ENCODE measurements at regions not wholly inside any gene's neighbourhood (a gene's known extent, or its start where the extent isn't known, plus 50 kb on each side); places are given as distances from the start of the nearest gene placed in this dataset.

GRCh38 chr6:88458662-88459061 lies 292.5 kb upstream of the CNR1 start:
- peaks cover 14% of the 10 kb centered on the region for H3K27me3 Mint-ChIP-seq (ENCODE audit: insufficient read depth, unreplicated experiment)
- no peak overlapping the region for H3K27ac Mint-ChIP-seq (ENCODE audit: unreplicated experiment)
- ChIA-PET CTCF (no interaction called here), POLR2A (no interaction called here)
- H3K4me3 ChIP-seq (ENCODE audit: low read depth, low read length) = no peak overlapping the region
- H3K27me3 ChIP-seq (replicated peaks; ENCODE audit: control insufficient read depth, insufficient read depth, low read length) = no peaks in the 10 kb centered on the region
- H3K4me3 Mint-ChIP-seq (ENCODE audit: unreplicated experiment) = no peak overlapping the region
- no peaks in the 10 kb centered on the region for H3K36me3 Mint-ChIP-seq (ENCODE audit: insufficient read depth, unreplicated experiment)
- intact Hi-C loops (cut with micrococcal nuclease; ENCODE audit: unreplicated experiment) = no loop called here
- no TSS peak for BruUV-seq (replicated peaks)
- H3K36me3 ChIP-seq (ENCODE audit: control insufficient read depth, insufficient read depth, low read length) = no peaks in the 10 kb centered on the region
- no peak for DNase-seq
- H3K4me1 ChIP-seq = no peaks in the 10 kb centered on the region
- no peaks in the 10 kb centered on the region for H3K9me3 Mint-ChIP-seq (ENCODE audit: unreplicated experiment)
- TF ChIP-seq, protein P1, sequence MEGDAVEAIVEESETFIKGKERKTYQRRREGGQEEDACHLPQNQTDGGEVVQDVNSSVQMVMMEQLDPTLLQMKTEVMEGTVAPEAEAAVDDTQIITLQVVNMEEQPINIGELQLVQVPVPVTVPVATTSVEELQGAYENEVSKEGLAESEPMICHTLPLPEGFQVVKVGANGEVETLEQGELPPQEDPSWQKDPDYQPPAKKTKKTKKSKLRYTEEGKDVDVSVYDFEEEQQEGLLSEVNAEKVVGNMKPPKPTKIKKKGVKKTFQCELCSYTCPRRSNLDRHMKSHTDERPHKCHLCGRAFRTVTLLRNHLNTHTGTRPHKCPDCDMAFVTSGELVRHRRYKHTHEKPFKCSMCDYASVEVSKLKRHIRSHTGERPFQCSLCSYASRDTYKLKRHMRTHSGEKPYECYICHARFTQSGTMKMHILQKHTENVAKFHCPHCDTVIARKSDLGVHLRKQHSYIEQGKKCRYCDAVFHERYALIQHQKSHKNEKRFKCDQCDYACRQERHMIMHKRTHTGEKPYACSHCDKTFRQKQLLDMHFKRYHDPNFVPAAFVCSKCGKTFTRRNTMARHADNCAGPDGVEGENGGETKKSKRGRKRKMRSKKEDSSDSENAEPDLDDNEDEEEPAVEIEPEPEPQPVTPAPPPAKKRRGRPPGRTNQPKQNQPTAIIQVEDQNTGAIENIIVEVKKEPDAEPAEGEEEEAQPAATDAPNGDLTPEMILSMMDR (IDR thresholded peaks at IDR 0.05; ENCODE audit: insufficient read depth in 1 of 2, low read depth in 1 of 2, low read length in 1 of 2, severe bottlenecking in 1 of 2, unreplicated experiment in 1 of 2) = no peak
- no peaks in the 10 kb centered on the region for H3K4me1 Mint-ChIP-seq (ENCODE audit: low read depth, unreplicated experiment)
- H3K9me3 ChIP-seq = no peaks in the 10 kb centered on the region

DNA sequence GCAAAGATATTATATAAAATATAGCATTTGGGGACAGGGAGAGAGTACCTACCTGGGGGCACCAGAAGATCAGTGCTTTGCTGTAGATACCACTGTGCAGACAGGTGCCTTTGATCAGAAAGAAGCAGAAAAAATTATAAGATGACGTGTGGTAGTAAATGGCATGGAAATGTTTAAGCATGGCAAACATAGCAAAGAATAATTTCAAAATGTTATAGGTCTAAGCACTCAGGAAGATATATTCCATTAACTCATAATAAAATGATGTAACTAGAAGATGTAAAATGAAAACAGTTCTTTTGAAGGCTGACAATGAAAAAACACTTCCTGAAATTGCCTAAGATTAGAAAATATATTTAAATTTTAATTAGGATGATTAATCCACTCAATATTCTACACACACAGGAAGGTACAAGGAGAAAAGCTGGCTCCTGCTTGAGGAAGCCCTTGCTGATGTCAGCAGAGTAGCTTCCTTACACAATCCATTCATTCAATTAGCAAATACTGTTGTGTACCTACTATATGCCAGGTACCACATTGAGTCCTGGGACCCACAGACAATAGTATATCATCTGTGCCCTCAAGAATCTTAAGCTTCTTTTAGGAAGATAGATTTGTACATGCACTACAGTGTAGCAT lies 290.2 kb upstream of the CNR1 start:
- no peak overlapping the region for H3K4me3 Mint-ChIP-seq (ENCODE audit: unreplicated experiment)
- TF ChIP-seq, protein P1 (IDR thresholded peaks at IDR 0.05; ENCODE audit: insufficient read depth in 1 of 2, low read depth in 1 of 2, low read length in 1 of 2, severe bottlenecking in 1 of 2, unreplicated experiment in 1 of 2) = no peak
- H3K27ac Mint-ChIP-seq (ENCODE audit: unreplicated experiment) = no peak overlapping the region
- H3K36me3 Mint-ChIP-seq (ENCODE audit: insufficient read depth, unreplicated experiment) = no peaks in the 10 kb centered on the region
- no peaks in the 10 kb centered on the region for H3K9me3 Mint-ChIP-seq (ENCODE audit: unreplicated experiment)
- Histone ChIP-seq H3K9me3 (no peaks in the 10 kb centered on the region), H3K36me3 (ENCODE audit: control insufficient read depth, insufficient read depth, low read length) (no peaks in the 10 kb centered on the region), H3K27me3 (replicated peaks; ENCODE audit: control insufficient read depth, insufficient read depth, low read length) (no peaks in the 10 kb centered on the region), H3K4me3 (ENCODE audit: low read depth, low read length) (no peak overlapping the region), H3K4me1 (no peaks in the 10 kb centered on the region)
- no peak for DNase-seq
- H3K4me1 Mint-ChIP-seq (ENCODE audit: low read depth, unreplicated experiment) = no peaks in the 10 kb centered on the region
- CTCF ChIA-PET = no interaction called here
- intact Hi-C loops (cut with micrococcal nuclease; ENCODE audit: unreplicated experiment) = no loop called here
- POLR2A ChIA-PET = no interaction called here
- BruUV-seq (replicated peaks) = no TSS peak
- peaks cover 2% of the 10 kb centered on the region for H3K27me3 Mint-ChIP-seq (ENCODE audit: insufficient read depth, unreplicated experiment)

DNA sequence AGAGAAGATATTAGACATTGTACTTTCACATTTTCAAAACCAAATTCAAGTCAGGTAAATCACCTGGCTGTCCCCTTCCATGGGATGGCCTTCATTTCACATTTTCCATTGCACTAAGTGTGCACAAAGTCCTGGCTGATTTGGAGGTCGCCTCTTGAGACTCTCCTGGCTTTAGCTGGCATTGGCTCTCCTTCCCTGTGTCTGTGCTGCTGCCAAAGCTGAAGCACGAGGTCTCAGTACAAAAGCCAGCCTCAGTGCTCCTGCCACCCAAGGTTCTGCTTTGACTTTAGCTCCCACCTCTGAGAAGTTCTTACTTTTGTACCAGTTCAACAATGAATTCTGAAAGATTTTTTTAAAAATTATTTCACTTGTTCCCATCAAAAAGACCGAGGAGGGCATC lies 289.2 kb upstream of the CNR1 start:
- H3K27me3 Mint-ChIP-seq (ENCODE audit: insufficient read depth, unreplicated experiment) = peaks cover 5% of the 10 kb centered on the region
- TF ChIP-seq, protein P1 (IDR thresholded peaks at IDR 0.05; ENCODE audit: insufficient read depth in 1 of 2, low read depth in 1 of 2, low read length in 1 of 2, severe bottlenecking in 1 of 2, unreplicated experiment in 1 of 2) = no peak
- ChIA-PET POLR2A (no interaction called here), CTCF (no interaction called here)
- BruUV-seq (replicated peaks) = no TSS peak
- no peaks in the 10 kb centered on the region for H3K36me3 Mint-ChIP-seq (ENCODE audit: insufficient read depth, unreplicated experiment)
- no peak overlapping the region for H3K27ac Mint-ChIP-seq (ENCODE audit: unreplicated experiment)
- H3K4me1 ChIP-seq = no peaks in the 10 kb centered on the region
- H3K4me3 ChIP-seq (ENCODE audit: low read depth, low read length) = no peak overlapping the region
- H3K9me3 Mint-ChIP-seq (ENCODE audit: unreplicated experiment) = no peaks in the 10 kb centered on the region
- intact Hi-C loops (cut with micrococcal nuclease; ENCODE audit: unreplicated experiment) = no loop called here
- DNase-seq = no peak
- H3K36me3 ChIP-seq (ENCODE audit: control insufficient read depth, insufficient read depth, low read length) = no peaks in the 10 kb centered on the region
- H3K9me3 ChIP-seq = no peaks in the 10 kb centered on the region
- no peaks in the 10 kb centered on the region for H3K27me3 ChIP-seq (replicated peaks; ENCODE audit: control insufficient read depth, insufficient read depth, low read length)
- H3K4me1 Mint-ChIP-seq (ENCODE audit: low read depth, unreplicated experiment) = no peaks in the 10 kb centered on the region
- no peak overlapping the region for H3K4me3 Mint-ChIP-seq (ENCODE audit: unreplicated experiment)
